Adrenal gland (tissue), 9 donors: ENCODE measurements at regions not wholly inside any gene's neighbourhood (a gene's known extent, or its start where the extent isn't known, plus 50 kb on each side); places are given as distances from the start of the nearest gene placed in this dataset.

ENCODE experiments used
- DNase-seq, 7 donors: peaks; one replicate each; pipeline ENCODE4 v3.0.0-alpha.2; 2019 to 2020
- H3K27ac ChIP-seq, 5 donors: fragments of 200-600 bp; sonication (generic) in 4 of 5; 1 replicate in 3 of 5; 2 replicates in 2 of 5; pipeline versions ENCODE4 v1.5.1 to v1.8.0; 2016 to 2020; ENCODE audit warnings: mild to moderate bottlenecking in 1 of 5
- H3K27me3 ChIP-seq: fragments of 200-600 bp; 2 replicates; pipeline ENCODE4 v1.8.0; 2021
- H3K36me3 ChIP-seq, 2 donors: fragments of 200-600 bp; replicated peaks in 1 of 2; 1 replicate in 1 of 2; 2 replicates in 1 of 2; pipeline versions ENCODE4 v1.5.1 to v1.8.0; 2018 to 2022
- H3K4me1 ChIP-seq, 2 donors: fragments of 200-600 bp; replicated peaks in 1 of 2; 1 replicate in 1 of 2; 2 replicates in 1 of 2; pipeline versions ENCODE4 v1.5.1 to v1.8.0; 2018 to 2021
- H3K4me3 ChIP-seq, 4 donors: fragments of 200-600 bp; sonication (generic) in 3 of 4; one replicate each; pipeline ENCODE4 v1.5.1; 2016 to 2018
- H3K9me3 ChIP-seq, 3 donors: fragments of 200-600 bp; sonication (generic) in 1 of 3; replicated peaks in 1 of 3; 1 replicate in 2 of 3; 2 replicates in 1 of 3; pipeline versions ENCODE4 v1.5.1 to v1.8.0; 2016 to 2021
- CTCF ChIP-seq, 6 experiments: fragments of 450-650 bp in 4 of 6; fragments of 200-600 bp in 2 of 6; sonication (generic) in 1 of 6; IDR thresholded peaks; 1 replicate in 5 of 6; 2 replicates in 1 of 6; pipeline versions ENCODE4 v1.5.1 to v1.8.0; 2016 to 2021; ENCODE audit warnings: antibody characterized with exemption in 6 of 6, mild to moderate bottlenecking in 2 of 6, moderate library complexity in 1 of 6
- POLR2A ChIP-seq, 2 donors: fragments of 450-650 bp; IDR thresholded peaks; one replicate each; pipeline ENCODE4 v1.6.1; 2017; ENCODE audit warnings: antibody characterized with exemption in 2 of 2, mild to moderate bottlenecking in 2 of 2, moderate library complexity in 1 of 2
- WGBS, 4 donors: extraction: QIAGEN DNeasy Blood & Tissue Kit in 2 of 4; methylation state at CpG; one replicate each; pipeline versions ENCODE4 v1.1.5 to v1.1.7; 2013 to 2017; 5-methylcytosine and 5-hydroxymethylcytosine counted together
- intact Hi-C, 2 donors: fragments of 100-400 bp; cut with DNase I; formaldehyde crosslinking; loops; one replicate each; pipeline versions ENCODE4 v1.14.1 to v1.15.0; 2022 to 2023
- donor health status: healthy with polysubstance abuse.
- donor health status: Bipolar disorder and iron deficiency.
- donor health status: DM: yes; HTN: yes; CAD: no.
- donor health status: DM: no; HTN: no; CAD: no.
- donor health status: DM: no; HTN: no; CAD: no.

- H3K36me3 ChIP-seq: no peaks in the 10 kb centered on the region
- intact Hi-C loops: no loop called here
- no peak overlapping the region for H3K4me3 ChIP-seq
- 62 to 69% (median 64%) methylated on average over 8 of the region's 8 CpGs for WGBS, 4 donors
- TF ChIP-seq CTCF (IDR thresholded peaks at IDR 0.05) (no peak), POLR2A (IDR thresholded peaks at IDR 0.05) (no peak)
- H3K27me3 ChIP-seq: peaks cover 30% of the 10 kb centered on the region
- H3K4me1 ChIP-seq: no peaks in the 10 kb centered on the region
- H3K9me3 ChIP-seq: no peaks in the 10 kb centered on the region
- H3K27ac ChIP-seq: no peak overlapping the region
- DNase-seq: no peak
Measured at GRCh38 chr10:130545697-130546096, 409.5 kb downstream of the GLRX3 start.

GRCh38 chr10:130546841-130547240, 410.6 kb downstream of the GLRX3 start:
- no peak overlapping the region for H3K4me3 ChIP-seq
- TF ChIP-seq CTCF (IDR thresholded peaks at IDR 0.05) (no peak), POLR2A (IDR thresholded peaks at IDR 0.05) (no peak)
- H3K36me3 ChIP-seq: no peaks in the 10 kb centered on the region
- H3K27me3 ChIP-seq: peaks cover 30% of the 10 kb centered on the region
- WGBS, 4 donors: 59 to 82% (median 67%) methylated on average over 4 to 7 of the region's 7 CpGs
- intact Hi-C loops: no loop called here
- H3K27ac ChIP-seq: no peak overlapping the region
- DNase-seq: no peak
- H3K4me1 ChIP-seq: no peaks in the 10 kb centered on the region
- H3K9me3 ChIP-seq: no peaks in the 10 kb centered on the region

- H3K9me3 ChIP-seq: no peaks in the 10 kb centered on the region
- 38 to 74% (median 47%) methylated on average over 4 of the region's 4 CpGs for WGBS, 4 donors
- no peaks in the 10 kb centered on the region for H3K4me1 ChIP-seq
- TF ChIP-seq POLR2A (IDR thresholded peaks at IDR 0.05): no peak
- TF ChIP-seq CTCF (IDR thresholded peaks at IDR 0.05): no peak
- DNase-seq: no peak
- H3K27ac ChIP-seq: no peak overlapping the region
- H3K27me3 ChIP-seq: peaks cover 30% of the 10 kb centered on the region
- H3K36me3 ChIP-seq: no peaks in the 10 kb centered on the region
- H3K4me3 ChIP-seq: no peak overlapping the region
- intact Hi-C loops: no loop called here
Measured at GRCh38 chr10:130547368-130547767, 411.2 kb downstream of the GLRX3 start.

GRCh38 chr10:130550952-130551674, 414.9 kb downstream of the GLRX3 start:
- H3K4me3 ChIP-seq: no peak overlapping the region
- 77 to 84% (median 80%) methylated on average over 19 to 21 of the region's 21 CpGs for WGBS, 4 donors
- DNase-seq: no peak

More at GRCh38 chr10:130550952-130551674, 414.9 kb downstream of the GLRX3 start:
- no peak for TF ChIP-seq CTCF (IDR thresholded peaks at IDR 0.05)
- no peak for TF ChIP-seq POLR2A (IDR thresholded peaks at IDR 0.05)
- Histone ChIP-seq H3K9me3 (no peaks in the 10 kb centered on the region), H3K27me3 (peaks cover 14% of the 10 kb centered on the region), H3K27ac (no peak overlapping the region), H3K4me1 (no peaks in the 10 kb centered on the region), H3K36me3 (no peaks in the 10 kb centered on the region)
- intact Hi-C loops: no loop called here
